ENCODE measurements at regions not wholly inside any gene's neighbourhood (a gene's known extent, or its start where the extent isn't known, plus 50 kb on each side); places are given as distances from the start of the nearest gene placed in this dataset.
A peak's percentile ranks its signal among the peaks of the same experiment; 100 is the strongest.

DNA sequence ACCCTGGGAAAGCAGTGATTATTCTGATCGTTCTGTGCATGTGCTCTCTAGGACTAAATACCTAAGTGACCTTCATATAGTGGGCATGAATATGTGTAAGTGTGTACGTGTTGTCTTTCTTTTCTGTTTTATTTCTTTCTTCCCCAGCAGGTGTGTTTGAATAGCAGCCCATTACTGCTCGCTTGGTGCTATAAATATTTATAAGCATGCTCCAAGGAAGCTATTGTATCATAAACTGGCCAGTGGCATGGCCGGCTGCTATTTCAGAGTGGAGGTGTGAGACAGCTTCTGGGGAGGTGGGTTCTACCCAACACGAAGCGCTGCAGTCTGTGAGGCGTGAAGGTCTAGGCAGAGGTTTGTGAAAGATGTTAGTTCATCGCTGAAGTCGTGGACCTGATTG, 641.8 kb downstream of the NTRK3 start:
- DNase-seq (ENCODE audit: low spot score) = no peak
- TF ChIP-seq, protein P1, sequence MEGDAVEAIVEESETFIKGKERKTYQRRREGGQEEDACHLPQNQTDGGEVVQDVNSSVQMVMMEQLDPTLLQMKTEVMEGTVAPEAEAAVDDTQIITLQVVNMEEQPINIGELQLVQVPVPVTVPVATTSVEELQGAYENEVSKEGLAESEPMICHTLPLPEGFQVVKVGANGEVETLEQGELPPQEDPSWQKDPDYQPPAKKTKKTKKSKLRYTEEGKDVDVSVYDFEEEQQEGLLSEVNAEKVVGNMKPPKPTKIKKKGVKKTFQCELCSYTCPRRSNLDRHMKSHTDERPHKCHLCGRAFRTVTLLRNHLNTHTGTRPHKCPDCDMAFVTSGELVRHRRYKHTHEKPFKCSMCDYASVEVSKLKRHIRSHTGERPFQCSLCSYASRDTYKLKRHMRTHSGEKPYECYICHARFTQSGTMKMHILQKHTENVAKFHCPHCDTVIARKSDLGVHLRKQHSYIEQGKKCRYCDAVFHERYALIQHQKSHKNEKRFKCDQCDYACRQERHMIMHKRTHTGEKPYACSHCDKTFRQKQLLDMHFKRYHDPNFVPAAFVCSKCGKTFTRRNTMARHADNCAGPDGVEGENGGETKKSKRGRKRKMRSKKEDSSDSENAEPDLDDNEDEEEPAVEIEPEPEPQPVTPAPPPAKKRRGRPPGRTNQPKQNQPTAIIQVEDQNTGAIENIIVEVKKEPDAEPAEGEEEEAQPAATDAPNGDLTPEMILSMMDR (IDR thresholded peaks at IDR 0.05) = no peak
- H3K36me3 ChIP-seq = no peaks in the 10 kb centered on the region
- no peak overlapping the region for H3K27ac ChIP-seq
- H3K9me3 ChIP-seq = no peaks in the 10 kb centered on the region
- no peak for ATAC-seq (ENCODE audit: insufficient number of reproducible peaks, low FRiP score, low read depth)
- H3K27me3 ChIP-seq (replicated peaks; ENCODE audit: insufficient read depth) = no peaks in the 10 kb centered on the region
- no peak overlapping the region for H3K4me3 ChIP-seq
- H3K4me1 ChIP-seq (ENCODE audit: control insufficient read depth in 1 of 2, low read depth in 2 of 2) = peaks cover 26 to 41% of the 10 kb centered on the region in 2 donors

DNA sequence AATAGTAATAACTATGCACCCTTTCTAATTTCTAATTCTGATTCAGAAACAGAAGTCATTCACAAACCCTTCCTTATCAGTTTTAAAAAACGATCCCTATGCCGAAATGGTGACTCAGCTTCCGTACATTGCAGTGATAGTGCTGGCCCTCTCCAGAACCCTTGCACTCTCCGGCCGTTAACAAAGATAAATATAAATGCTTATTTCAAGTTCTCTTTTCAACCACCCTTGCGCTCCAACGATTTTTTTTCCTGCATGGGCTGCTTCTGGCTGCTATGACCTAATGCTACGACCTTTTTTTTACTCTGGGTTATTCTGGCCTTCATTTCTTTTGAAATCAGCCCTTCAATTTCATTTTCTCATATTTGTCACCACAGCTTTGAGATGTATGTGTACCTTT, 646.2 kb downstream of the NTRK3 start:
- Histone ChIP-seq H3K9me3 (no peaks in the 10 kb centered on the region), H3K27me3 (replicated peaks; ENCODE audit: insufficient read depth) (no peaks in the 10 kb centered on the region), H3K4me1 (ENCODE audit: control insufficient read depth in 1 of 2, low read depth in 2 of 2) (peaks cover 23 to 46% of the 10 kb centered on the region in 2 donors), H3K4me3 (peak overlapping the region; percentile 36), H3K27ac (peak overlapping the region; percentile 29 to 68), H3K36me3 (no peaks in the 10 kb centered on the region)
- DNase-seq (ENCODE audit: low spot score) (no peak), ATAC-seq (ENCODE audit: insufficient number of reproducible peaks, low FRiP score, low read depth) (no peak)
- TF ChIP-seq, protein P1 (IDR thresholded peaks at IDR 0.05) = no peak

DNA sequence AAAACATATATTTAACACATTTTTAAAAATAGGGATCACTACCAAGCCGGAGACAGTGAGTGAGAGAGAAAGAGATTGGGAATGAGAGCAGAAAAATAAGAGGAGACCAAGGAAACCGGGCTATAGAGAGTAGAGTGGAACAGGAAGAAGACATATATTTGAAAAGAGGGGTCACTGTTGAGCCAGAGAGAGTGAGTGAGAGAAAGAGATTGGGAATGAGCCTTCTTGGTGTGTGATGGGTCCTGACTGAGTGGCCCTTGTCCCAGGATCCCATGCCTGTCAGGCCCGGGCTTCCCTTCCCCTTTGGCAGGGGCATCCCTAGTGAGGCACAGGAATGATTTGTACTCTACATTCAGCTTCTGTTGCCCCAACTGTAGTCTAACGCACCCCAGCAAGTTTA, 646.6 kb downstream of the NTRK3 start:
- TF ChIP-seq, protein P1 (IDR thresholded peaks at IDR 0.05) = no peak
- Histone ChIP-seq H3K4me1 (ENCODE audit: control insufficient read depth in 1 of 2, low read depth in 2 of 2) (peaks cover 23 to 46% of the 10 kb centered on the region in 2 donors), H3K27ac (peak overlapping the region; percentile 29 to 68), H3K36me3 (no peaks in the 10 kb centered on the region), H3K27me3 (replicated peaks; ENCODE audit: insufficient read depth) (no peaks in the 10 kb centered on the region), H3K9me3 (no peaks in the 10 kb centered on the region), H3K4me3 (peak overlapping the region; percentile 36)
- DNase-seq (ENCODE audit: low spot score) (no peak), ATAC-seq (ENCODE audit: insufficient number of reproducible peaks, low FRiP score, low read depth) (no peak)

DNA sequence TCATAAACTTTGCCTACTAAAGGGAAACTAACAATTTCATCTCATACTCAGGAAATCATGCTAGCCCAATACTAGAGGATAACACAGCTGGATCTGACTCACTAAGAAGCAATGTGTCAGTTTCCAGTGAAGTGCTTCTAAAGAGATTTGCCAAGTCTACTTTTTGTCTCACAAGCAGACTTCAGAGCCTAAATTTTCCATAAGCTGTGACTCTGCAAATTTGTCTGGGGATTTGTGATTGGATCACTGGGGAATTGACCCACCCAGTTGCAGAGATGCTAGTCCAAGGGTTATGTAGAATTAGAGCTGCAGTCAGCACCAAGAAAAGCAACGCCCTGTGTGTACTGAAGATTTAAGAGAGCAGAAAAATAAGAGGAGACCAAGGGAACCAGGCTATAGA, 647.1 kb downstream of the NTRK3 start:
- peak overlapping the region; percentile 29 to 68 for H3K27ac ChIP-seq

DNA sequence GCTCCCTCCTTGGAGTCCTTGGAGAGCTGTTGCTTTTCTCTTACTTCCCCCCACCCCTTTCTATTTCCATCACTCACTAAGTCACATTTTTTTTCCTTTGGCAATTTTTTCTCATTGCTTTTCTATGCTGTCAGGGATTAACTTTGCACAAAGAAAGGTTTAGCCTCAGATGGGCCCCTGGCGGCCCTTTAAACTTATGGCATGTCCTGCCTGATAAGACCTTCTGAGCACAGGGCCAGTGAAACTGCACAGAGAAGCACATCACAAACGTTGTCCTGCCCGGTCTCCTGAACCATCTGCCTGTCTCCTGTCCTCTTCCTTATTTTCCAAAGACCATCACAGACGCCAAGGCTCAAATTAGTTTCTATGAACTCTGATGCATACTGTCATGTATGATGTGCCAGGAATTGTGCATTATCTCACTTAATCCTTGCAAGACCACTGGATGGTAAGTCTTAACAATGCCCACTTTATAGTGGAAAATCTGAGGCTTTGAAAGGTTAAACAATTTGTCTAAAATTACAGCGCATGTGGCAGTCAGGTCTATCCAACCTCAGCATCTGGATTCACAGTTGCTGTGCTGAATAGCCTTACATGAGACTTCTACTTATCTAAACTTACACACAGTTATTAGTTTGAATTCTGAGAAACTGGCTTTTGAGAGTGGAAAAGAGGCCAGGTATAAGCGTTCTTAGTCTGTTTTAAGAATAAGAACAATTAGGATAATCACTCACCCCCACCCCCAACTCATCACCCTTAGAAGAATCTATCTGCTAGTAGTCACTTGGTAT, 648.1 kb downstream of the NTRK3 start:
- no peaks in the 10 kb centered on the region for H3K36me3 ChIP-seq
- H3K27me3 ChIP-seq (replicated peaks; ENCODE audit: insufficient read depth) = no peaks in the 10 kb centered on the region
- H3K4me3 ChIP-seq = no peak overlapping the region
- ATAC-seq (ENCODE audit: insufficient number of reproducible peaks, low FRiP score, low read depth) = no peak
- H3K4me1 ChIP-seq (ENCODE audit: control insufficient read depth in 1 of 2, low read depth in 2 of 2) = peaks cover 23 to 46% of the 10 kb centered on the region in 2 donors
- DNase-seq (ENCODE audit: low spot score) = no peak
- TF ChIP-seq, protein P1 (IDR thresholded peaks at IDR 0.05) = no peak
- peak overlapping the region; percentile 13 to 68 for H3K27ac ChIP-seq
- no peaks in the 10 kb centered on the region for H3K9me3 ChIP-seq

More for the DNA sequence above, 647.1 kb downstream of the NTRK3 start:
- Histone ChIP-seq H3K4me1 (ENCODE audit: control insufficient read depth in 1 of 2, low read depth in 2 of 2) (peaks cover 23 to 46% of the 10 kb centered on the region in 2 donors), H3K4me3 (no peak overlapping the region), H3K9me3 (no peaks in the 10 kb centered on the region), H3K27me3 (replicated peaks; ENCODE audit: insufficient read depth) (no peaks in the 10 kb centered on the region), H3K36me3 (no peaks in the 10 kb centered on the region)
- ATAC-seq (ENCODE audit: insufficient number of reproducible peaks, low FRiP score, low read depth) (peak; percentile 57), DNase-seq (ENCODE audit: low spot score) (no peak)
- TF ChIP-seq, protein P1 (IDR thresholded peaks at IDR 0.05) = no peak
